IgD-negative memory B cell (primary cell): ENCODE measurements at regions not wholly inside any gene's neighbourhood (a gene's known extent, or its start where the extent isn't known, plus 50 kb on each side); places are given as distances from the start of the nearest gene placed in this dataset.

ENCODE experiments used
- H3K27ac Mint-ChIP-seq, 3 donors: one replicate each; pipeline ENCODE4 v1.8.0; 2020 to 2022; ENCODE audit warnings: mild to moderate bottlenecking in 3 of 3, mixed read lengths in 3 of 3, moderate library complexity in 1 of 3
- H3K27me3 Mint-ChIP-seq: one replicate; pipeline ENCODE4 v1.8.0; 2021; ENCODE audit warnings: mixed read lengths
- H3K36me3 Mint-ChIP-seq: one replicate; pipeline ENCODE4 v1.8.0; 2020; ENCODE audit warnings: mild to moderate bottlenecking, mixed read lengths
- H3K4me1 Mint-ChIP-seq, 3 donors: one replicate each; pipeline ENCODE4 v1.8.0; 2020 to 2022; ENCODE audit warnings: mixed read lengths in 3 of 3, mild to moderate bottlenecking in 1 of 3
- H3K4me3 Mint-ChIP-seq, 4 donors: one replicate each; pipeline ENCODE4 v1.8.0; 2020 to 2022; ENCODE audit warnings: mild to moderate bottlenecking in 4 of 4, mixed read lengths in 4 of 4, moderate library complexity in 3 of 4
- H3K9me3 Mint-ChIP-seq, 3 donors: one replicate each; pipeline ENCODE4 v1.8.0; 2020 to 2021; ENCODE audit warnings: mixed read lengths in 3 of 3, mild to moderate bottlenecking in 1 of 3

- peaks cover under 1 to 8% (median 6%) of the 10 kb centered on the region in 3 donors for H3K9me3 Mint-ChIP-seq
- H3K4me3 Mint-ChIP-seq, result no peak overlapping the region
- no peak overlapping the region for H3K27ac Mint-ChIP-seq
- peaks cover 2% of the 10 kb centered on the region for H3K36me3 Mint-ChIP-seq
- H3K27me3 Mint-ChIP-seq, result peaks cover 13% of the 10 kb centered on the region
- H3K4me1 Mint-ChIP-seq, result peaks cover 0 to 2% (median 2%) of the 10 kb centered on the region in 3 donors
Observed at GRCh38 chr10:28408237-28408777, 105.4 kb upstream of the MPP7 start.

DNA sequence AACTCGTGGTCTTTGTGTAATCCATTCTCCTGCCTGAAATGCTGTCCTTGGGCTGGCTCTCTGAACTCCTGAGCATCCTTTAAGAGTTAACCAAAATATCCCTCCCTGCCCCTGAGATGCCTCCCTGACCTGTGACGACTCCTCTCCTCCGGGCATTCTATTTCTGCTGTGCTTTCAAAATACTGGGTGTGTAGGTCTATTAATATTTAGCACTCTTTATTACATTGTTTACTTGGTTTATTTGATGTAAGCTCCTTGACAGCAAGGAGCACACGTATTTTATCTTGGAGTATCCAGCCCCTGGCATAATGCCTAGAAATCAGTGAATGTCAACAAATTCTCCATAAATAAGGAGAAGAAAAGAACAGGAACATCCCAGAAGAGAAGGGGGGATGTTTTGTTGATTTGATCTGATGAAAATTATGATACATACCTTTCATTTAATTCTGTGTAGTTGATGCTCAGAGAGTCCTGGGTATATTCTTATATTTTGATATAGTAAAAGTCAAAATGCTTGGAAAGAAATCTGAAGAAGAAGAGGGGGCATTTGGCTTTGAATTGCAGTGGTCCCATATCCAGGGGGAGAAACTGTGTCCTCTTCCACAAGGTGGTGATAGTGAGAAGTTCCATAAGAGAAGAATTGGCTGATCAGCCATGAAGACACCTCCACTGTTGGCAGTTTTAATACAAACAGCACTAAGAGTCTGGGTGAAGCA, 107.7 kb upstream of the MPP7 start:
- Mint-ChIP-seq H3K9me3 (peaks cover 2 to 11% (median 8%) of the 10 kb centered on the region in 3 donors), H3K27ac (no peak overlapping the region), H3K36me3 (peaks cover 2% of the 10 kb centered on the region), H3K4me1 (peaks cover 0 to 2% (median 0%) of the 10 kb centered on the region in 3 donors), H3K27me3 (peaks cover 15% of the 10 kb centered on the region), H3K4me3 (no peak overlapping the region)

GRCh38 chr10:28411136-28411460, 108.2 kb upstream of the MPP7 start:
- peaks cover 2% of the 10 kb centered on the region for H3K36me3 Mint-ChIP-seq
- no peak overlapping the region for H3K27ac Mint-ChIP-seq
- peaks cover 2 to 11% (median 8%) of the 10 kb centered on the region in 3 donors for H3K9me3 Mint-ChIP-seq
- H3K4me1 Mint-ChIP-seq, result peaks cover 0 to 2% (median 0%) of the 10 kb centered on the region in 3 donors
- no peak overlapping the region for H3K4me3 Mint-ChIP-seq
- peaks cover 15% of the 10 kb centered on the region for H3K27me3 Mint-ChIP-seq

DNA sequence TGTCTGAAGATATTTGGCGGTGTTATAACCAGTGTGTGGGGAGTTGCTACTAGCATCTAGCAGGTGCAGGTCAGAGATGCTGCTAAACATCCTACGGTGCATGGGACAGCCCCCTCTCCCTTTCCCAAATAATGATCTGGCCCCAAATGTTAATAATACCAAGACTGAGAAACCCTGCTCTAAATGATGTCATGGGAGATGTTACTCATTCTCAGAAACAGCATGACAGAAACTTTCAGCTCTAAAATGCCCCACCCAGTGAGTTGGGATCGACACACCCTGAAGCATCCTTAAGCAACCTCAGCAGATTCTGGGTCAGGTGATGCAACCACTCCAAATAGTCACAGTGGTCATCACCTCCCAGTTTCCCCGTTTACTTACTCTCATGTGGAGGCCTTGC, 108.8 kb upstream of the MPP7 start:
- Mint-ChIP-seq H3K27ac (peak overlapping the region in 1 of 3 donors; percentile 29), H3K27me3 (peaks cover 15% of the 10 kb centered on the region), H3K4me3 (no peak overlapping the region), H3K9me3 (peaks cover 2 to 11% (median 8%) of the 10 kb centered on the region in 3 donors), H3K4me1 (peaks cover 0 to 2% (median 0%) of the 10 kb centered on the region in 3 donors), H3K36me3 (peaks cover 2% of the 10 kb centered on the region)

DNA sequence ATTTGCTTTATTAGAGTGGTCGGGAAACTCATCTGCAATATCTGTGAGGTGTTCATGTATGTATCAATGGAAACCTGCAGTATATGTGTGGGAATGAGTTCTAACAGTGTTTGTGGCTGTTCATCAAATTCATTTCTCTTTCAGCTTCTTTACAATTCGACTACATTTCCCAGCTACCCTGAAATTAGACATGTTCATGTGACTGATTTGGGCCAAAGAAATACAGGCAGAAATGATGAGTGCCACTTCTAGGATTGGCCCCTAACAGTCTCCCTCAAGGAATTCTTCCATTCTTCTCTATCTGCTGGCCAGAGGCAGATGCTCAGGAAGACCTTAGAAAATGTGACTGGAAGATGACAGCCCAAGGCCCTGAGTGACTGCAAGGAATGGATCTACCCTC, 114.8 kb upstream of the WAC start:
- Mint-ChIP-seq H3K9me3 (peaks cover 2 to 6% (median 4%) of the 10 kb centered on the region in 3 donors), H3K27ac (no peak overlapping the region), H3K27me3 (peaks cover 12% of the 10 kb centered on the region), H3K36me3 (no peaks in the 10 kb centered on the region), H3K4me1 (no peaks in the 10 kb centered on the region), H3K4me3 (no peak overlapping the region)

GRCh38 chr10:28425422-28425821, 107.5 kb upstream of the WAC start:
- Mint-ChIP-seq H3K4me1 (peaks cover 0 to 3% (median 0%) of the 10 kb centered on the region in 3 donors), H3K9me3 (peaks cover 2 to 4% (median 2%) of the 10 kb centered on the region in 3 donors), H3K4me3 (no peak overlapping the region), H3K27ac (no peak overlapping the region), H3K27me3 (peaks cover 6% of the 10 kb centered on the region), H3K36me3 (peaks cover 2% of the 10 kb centered on the region)

- Mint-ChIP-seq H3K9me3 (peaks cover 2 to 6% (median 2%) of the 10 kb centered on the region in 3 donors), H3K27me3 (peaks cover 6% of the 10 kb centered on the region), H3K36me3 (peaks cover 2% of the 10 kb centered on the region), H3K4me1 (peaks cover 0 to 3% (median 0%) of the 10 kb centered on the region in 3 donors), H3K27ac (no peak overlapping the region), H3K4me3 (no peak overlapping the region)
Observed at GRCh38 chr10:28426392-28427159, 106.3 kb upstream of the WAC start.

- peaks cover 2% of the 10 kb centered on the region for H3K36me3 Mint-ChIP-seq
- no peak overlapping the region for H3K27ac Mint-ChIP-seq
- H3K4me3 Mint-ChIP-seq, result no peak overlapping the region
- H3K9me3 Mint-ChIP-seq, result peaks cover 2 to 6% (median 2%) of the 10 kb centered on the region in 3 donors
- peaks cover 8% of the 10 kb centered on the region for H3K27me3 Mint-ChIP-seq
- H3K4me1 Mint-ChIP-seq, result peaks cover 0 to 7% (median 6%) of the 10 kb centered on the region in 3 donors
Observed at GRCh38 chr10:28427376-28427775, 105.5 kb upstream of the WAC start.

DNA sequence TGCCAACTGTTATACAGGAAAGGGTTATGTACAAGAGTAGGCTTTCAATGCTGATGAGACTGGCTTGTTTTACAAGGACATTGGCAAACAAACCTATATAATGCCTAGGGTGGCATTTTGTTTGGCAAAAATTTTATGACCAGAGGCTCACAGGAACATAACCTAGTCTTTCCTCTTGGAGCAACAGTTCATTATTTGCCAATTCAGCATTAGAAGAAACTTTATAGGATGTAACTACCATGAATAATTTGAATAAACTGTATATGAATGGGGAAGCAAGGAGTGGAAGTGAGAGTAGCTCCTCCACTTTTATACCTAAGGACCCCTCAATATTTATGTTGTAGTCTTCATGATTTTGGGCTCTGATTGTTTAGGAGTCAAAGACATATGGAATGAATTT, 103.9 kb upstream of the WAC start:
- H3K27ac Mint-ChIP-seq, result no peak overlapping the region
- H3K4me1 Mint-ChIP-seq, result peaks cover 0 to 9% (median 8%) of the 10 kb centered on the region in 3 donors
- peaks cover 2% of the 10 kb centered on the region for H3K36me3 Mint-ChIP-seq
- H3K4me3 Mint-ChIP-seq, result no peak overlapping the region
- peaks cover 8% of the 10 kb centered on the region for H3K27me3 Mint-ChIP-seq
- peaks cover 2 to 6% (median 2%) of the 10 kb centered on the region in 3 donors for H3K9me3 Mint-ChIP-seq

GRCh38 chr10:28429573-28430216, 103.2 kb upstream of the WAC start:
- peaks cover 8% of the 10 kb centered on the region for H3K27me3 Mint-ChIP-seq
- no peak overlapping the region for H3K4me3 Mint-ChIP-seq
- no peak overlapping the region for H3K27ac Mint-ChIP-seq
- peaks cover 2 to 6% (median 2%) of the 10 kb centered on the region in 3 donors for H3K9me3 Mint-ChIP-seq
- peaks cover 2% of the 10 kb centered on the region for H3K36me3 Mint-ChIP-seq
- H3K4me1 Mint-ChIP-seq, result peaks cover 0 to 9% (median 8%) of the 10 kb centered on the region in 3 donors

- Mint-ChIP-seq H3K9me3 (peaks cover 2 to 6% (median 2%) of the 10 kb centered on the region in 3 donors), H3K4me3 (no peak overlapping the region), H3K27me3 (peaks cover 6% of the 10 kb centered on the region), H3K36me3 (peaks cover 2% of the 10 kb centered on the region), H3K4me1 (peaks cover 0 to 8% (median 6%) of the 10 kb centered on the region in 3 donors), H3K27ac (no peak overlapping the region)
Observed at GRCh38 chr10:28431139-28431538, 101.8 kb upstream of the WAC start.

GRCh38 chr10:28432210-28432676, 100.7 kb upstream of the WAC start:
- Mint-ChIP-seq H3K27me3 (peaks cover 2% of the 10 kb centered on the region), H3K27ac (peak overlapping the region in 1 of 3 donors; percentile 17), H3K9me3 (peaks cover 2 to 6% (median 2%) of the 10 kb centered on the region in 3 donors), H3K36me3 (peaks cover 2% of the 10 kb centered on the region), H3K4me3 (peak overlapping the region in 2 of 4 donors; percentile 51 to 85), H3K4me1 (peaks cover 0 to 8% (median 6%) of the 10 kb centered on the region in 3 donors)

- no peak overlapping the region for H3K27ac Mint-ChIP-seq
- no peak overlapping the region for H3K4me3 Mint-ChIP-seq
- H3K4me1 Mint-ChIP-seq, result peaks cover 0 to 8% (median 6%) of the 10 kb centered on the region in 3 donors
- peaks cover 7% of the 10 kb centered on the region for H3K27me3 Mint-ChIP-seq
- peaks cover 2% of the 10 kb centered on the region for H3K36me3 Mint-ChIP-seq
- H3K9me3 Mint-ChIP-seq, result peaks cover 2 to 6% (median 2%) of the 10 kb centered on the region in 3 donors
Observed at GRCh38 chr10:28434063-28434462, 98.9 kb upstream of the WAC start.

- no peak overlapping the region for H3K4me3 Mint-ChIP-seq
- no peak overlapping the region for H3K27ac Mint-ChIP-seq
- peaks cover 0 to 2% (median 0%) of the 10 kb centered on the region in 3 donors for H3K9me3 Mint-ChIP-seq
- H3K27me3 Mint-ChIP-seq, result peaks cover 7% of the 10 kb centered on the region
- no peaks in the 10 kb centered on the region for H3K4me1 Mint-ChIP-seq
- H3K36me3 Mint-ChIP-seq, result no peaks in the 10 kb centered on the region
Observed at GRCh38 chr10:28442403-28442802, 90.5 kb upstream of the WAC start.

DNA sequence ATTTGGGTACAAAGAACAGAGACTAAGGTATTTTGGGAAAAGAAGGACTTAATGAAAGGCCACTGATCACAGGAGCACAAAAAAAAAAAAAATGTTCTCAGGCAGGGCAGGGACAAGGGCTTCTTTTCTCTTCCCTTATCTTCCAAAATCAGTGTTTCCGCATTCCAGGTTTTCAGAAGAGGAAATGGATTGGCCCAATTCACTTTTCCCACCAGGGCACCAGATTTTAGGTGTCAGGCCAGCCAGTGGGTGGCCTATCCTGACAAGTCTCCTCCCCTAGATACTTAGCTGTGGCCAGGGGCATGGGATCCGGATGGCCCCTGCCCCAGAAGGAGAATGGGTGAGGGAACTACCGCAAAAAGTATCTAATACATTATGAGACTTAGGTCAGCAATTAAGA, 88.9 kb upstream of the WAC start:
- Mint-ChIP-seq H3K36me3 (no peaks in the 10 kb centered on the region), H3K9me3 (peaks cover 0 to 2% (median 0%) of the 10 kb centered on the region in 3 donors), H3K27ac (no peak overlapping the region), H3K27me3 (peaks cover 2% of the 10 kb centered on the region), H3K4me3 (no peak overlapping the region), H3K4me1 (no peaks in the 10 kb centered on the region)
